Skeletal muscle satellite cell (primary cell): ENCODE measurements at regions not wholly inside any gene's neighbourhood (a gene's known extent, or its start where the extent isn't known, plus 50 kb on each side); places are given as distances from the start of the nearest gene placed in this dataset.
A peak's percentile ranks its signal among the peaks of the same experiment; 100 is the strongest.

Source experiments
- H3K27me3 ChIP-seq: 2 replicates; pipeline ENCODE4 v1.7.0; 2013; ENCODE audit warnings: low read length; ENCODE audit not compliant: control insufficient read depth, insufficient read depth
- H3K36me3 ChIP-seq: 2 replicates; pipeline ENCODE4 v1.7.0; 2013; ENCODE audit warnings: mild to moderate bottlenecking, control low read depth, low read length; ENCODE audit not compliant: insufficient read depth
- H3K4me1 ChIP-seq: 2 replicates; pipeline ENCODE4 v1.7.0; 2013; ENCODE audit warnings: low read length; ENCODE audit not compliant: control insufficient read depth, insufficient read depth
- H3K4me2 ChIP-seq: 2 replicates; pipeline ENCODE4 v1.7.0; 2013; ENCODE audit warnings: mild to moderate bottlenecking, low read length
- H3K4me3 ChIP-seq: 2 replicates; pipeline ENCODE4 v1.7.0; 2013; ENCODE audit warnings: low read length
- H3K9ac ChIP-seq: 2 replicates; pipeline ENCODE4 v1.7.0; 2013; ENCODE audit warnings: mild to moderate bottlenecking, low read depth, low read length, moderate library complexity
- H3K9me3 ChIP-seq: replicated peaks from 2 replicates; pipeline ENCODE4 v1.7.0; 2013; ENCODE audit warnings: mild to moderate bottlenecking, control low read depth, low read length

- Histone ChIP-seq H3K4me3 (no peak overlapping the region), H3K9me3 (no peaks in the 10 kb centered on the region), H3K36me3 (no peaks in the 10 kb centered on the region), H3K4me1 (peaks cover 12% of the 10 kb centered on the region), H3K27me3 (no peaks in the 10 kb centered on the region), H3K9ac (no peak overlapping the region), H3K4me2 (no peak overlapping the region)
Measured at GRCh38 chr2:40507432-40507831, 55.5 kb upstream of the SLC8A1 start.

- no peaks in the 10 kb centered on the region for H3K9me3 ChIP-seq
- H3K4me2 ChIP-seq: no peak overlapping the region
- H3K9ac ChIP-seq: no peak overlapping the region
- H3K27me3 ChIP-seq: no peaks in the 10 kb centered on the region
- no peak overlapping the region for H3K4me3 ChIP-seq
- no peaks in the 10 kb centered on the region for H3K36me3 ChIP-seq
- peaks cover 17% of the 10 kb centered on the region for H3K4me1 ChIP-seq
Measured at GRCh38 chr2:40510304-40510703, 58.4 kb upstream of the SLC8A1 start.

GRCh38 chr2:40511661-40512213 is 59.8 kb upstream of the SLC8A1 start:
- H3K4me3 ChIP-seq: peak overlapping the region; percentile 59
- no peaks in the 10 kb centered on the region for H3K27me3 ChIP-seq
- peak overlapping the region; percentile 66 for H3K9ac ChIP-seq

GRCh38 chr2:40512256-40512655 is 60.4 kb upstream of the SLC8A1 start:
- H3K9ac ChIP-seq: peak overlapping the region; percentile 66
- H3K27me3 ChIP-seq: no peaks in the 10 kb centered on the region
- H3K4me3 ChIP-seq: peak overlapping the region; percentile 59
- peak overlapping the region; percentile 77 for H3K4me2 ChIP-seq
- H3K9me3 ChIP-seq: no peaks in the 10 kb centered on the region
- H3K36me3 ChIP-seq: no peaks in the 10 kb centered on the region
- H3K4me1 ChIP-seq: peaks cover 17% of the 10 kb centered on the region

More at GRCh38 chr2:40511661-40512213, 59.8 kb upstream of the SLC8A1 start:
- Histone ChIP-seq H3K4me1 (peaks cover 17% of the 10 kb centered on the region), H3K4me2 (peak overlapping the region; percentile 77), H3K9me3 (no peaks in the 10 kb centered on the region), H3K36me3 (no peaks in the 10 kb centered on the region)

GRCh38 chr2:40513201-40513600 is 61.3 kb upstream of the SLC8A1 start:
- Histone ChIP-seq H3K27me3 (no peaks in the 10 kb centered on the region), H3K4me1 (peaks cover 17% of the 10 kb centered on the region), H3K4me3 (no peak overlapping the region), H3K9me3 (no peaks in the 10 kb centered on the region), H3K36me3 (no peaks in the 10 kb centered on the region), H3K4me2 (no peak overlapping the region), H3K9ac (no peak overlapping the region)

GRCh38 chr2:40516604-40517003 is 64.7 kb upstream of the SLC8A1 start:
- no peaks in the 10 kb centered on the region for H3K27me3 ChIP-seq
- H3K4me2 ChIP-seq: no peak overlapping the region
- H3K4me3 ChIP-seq: no peak overlapping the region
- no peaks in the 10 kb centered on the region for H3K9me3 ChIP-seq
- H3K9ac ChIP-seq: no peak overlapping the region
- H3K36me3 ChIP-seq: no peaks in the 10 kb centered on the region
- H3K4me1 ChIP-seq: peaks cover 12% of the 10 kb centered on the region

GRCh38 chr2:40528564-40528963 is 76.7 kb upstream of the SLC8A1 start:
- no peaks in the 10 kb centered on the region for H3K4me1 ChIP-seq
- no peaks in the 10 kb centered on the region for H3K36me3 ChIP-seq
- H3K27me3 ChIP-seq: no peaks in the 10 kb centered on the region
- no peak overlapping the region for H3K9ac ChIP-seq
- H3K4me3 ChIP-seq: no peak overlapping the region
- H3K9me3 ChIP-seq: no peaks in the 10 kb centered on the region
- no peak overlapping the region for H3K4me2 ChIP-seq

GRCh38 chr2:40531359-40531758 is 79.5 kb upstream of the SLC8A1 start:
- no peak overlapping the region for H3K9ac ChIP-seq
- no peak overlapping the region for H3K4me3 ChIP-seq
- H3K27me3 ChIP-seq: no peaks in the 10 kb centered on the region
- no peaks in the 10 kb centered on the region for H3K36me3 ChIP-seq
- no peaks in the 10 kb centered on the region for H3K4me1 ChIP-seq
- H3K4me2 ChIP-seq: no peak overlapping the region
- H3K9me3 ChIP-seq: no peaks in the 10 kb centered on the region

GRCh38 chr2:40534528-40534927 is 82.6 kb upstream of the SLC8A1 start:
- no peak overlapping the region for H3K9ac ChIP-seq
- no peaks in the 10 kb centered on the region for H3K27me3 ChIP-seq
- no peaks in the 10 kb centered on the region for H3K9me3 ChIP-seq
- no peak overlapping the region for H3K4me3 ChIP-seq
- no peak overlapping the region for H3K4me2 ChIP-seq
- no peaks in the 10 kb centered on the region for H3K4me1 ChIP-seq
- no peaks in the 10 kb centered on the region for H3K36me3 ChIP-seq

GRCh38 chr2:40535972-40536371 is 84.1 kb upstream of the SLC8A1 start:
- Histone ChIP-seq H3K9me3 (no peaks in the 10 kb centered on the region), H3K27me3 (no peaks in the 10 kb centered on the region), H3K4me3 (no peak overlapping the region), H3K4me1 (no peaks in the 10 kb centered on the region), H3K4me2 (no peak overlapping the region), H3K9ac (no peak overlapping the region), H3K36me3 (no peaks in the 10 kb centered on the region)

GRCh38 chr2:40540026-40540425 is 88.1 kb upstream of the SLC8A1 start:
- no peaks in the 10 kb centered on the region for H3K9me3 ChIP-seq
- no peaks in the 10 kb centered on the region for H3K36me3 ChIP-seq
- no peak overlapping the region for H3K4me3 ChIP-seq
- no peak overlapping the region for H3K9ac ChIP-seq
- H3K4me2 ChIP-seq: no peak overlapping the region
- H3K4me1 ChIP-seq: no peaks in the 10 kb centered on the region
- no peaks in the 10 kb centered on the region for H3K27me3 ChIP-seq

GRCh38 chr2:40543381-40543780 is 91.5 kb upstream of the SLC8A1 start:
- Histone ChIP-seq H3K9ac (no peak overlapping the region), H3K4me3 (no peak overlapping the region), H3K4me2 (no peak overlapping the region), H3K9me3 (no peaks in the 10 kb centered on the region), H3K4me1 (no peaks in the 10 kb centered on the region), H3K36me3 (no peaks in the 10 kb centered on the region), H3K27me3 (no peaks in the 10 kb centered on the region)
